DOHH2 (cell line): ENCODE measurements at regions not wholly inside any gene's neighbourhood (a gene's known extent, or its start where the extent isn't known, plus 50 kb on each side); places are given as distances from the start of the nearest gene placed in this dataset.

Experiments
- H3F3A ChIP-seq: fragments of 200-600 bp; sonication (generic), shearing (Covaris generic); 2 replicates; pipeline ENCODE4 v1.6.0; 2016; ENCODE audit warnings: antibody characterized with exemption, mild to moderate bottlenecking; ENCODE audit not compliant: control insufficient read depth, insufficient read depth
- H3K27ac ChIP-seq: fragments of 200-600 bp; sonication (generic); 2 replicates; pipeline ENCODE4 v1.5.1; 2014; ENCODE audit warnings: low read depth, mild to moderate bottlenecking, low read length, moderate library complexity
- H3K27me3 ChIP-seq: fragments of 200-600 bp; sonication (generic); 2 replicates; pipeline ENCODE4 v1.6.1; 2014; ENCODE audit warnings: mild to moderate bottlenecking, low read length, mixed read lengths; ENCODE audit not compliant: control insufficient read depth
- H3K36me3 ChIP-seq: fragments of 200-600 bp; sonication (generic); 2 replicates; pipeline ENCODE4 v1.6.1; 2014; ENCODE audit warnings: mild to moderate bottlenecking, low read length, moderate library complexity, mixed read lengths; ENCODE audit not compliant: control insufficient read depth
- H3K4me1 ChIP-seq: fragments of 200-600 bp; sonication (generic); 2 replicates; pipeline ENCODE4 v1.6.1; 2014; ENCODE audit warnings: mild to moderate bottlenecking, low read length, mixed read lengths; ENCODE audit not compliant: control insufficient read depth
- H3K4me2 ChIP-seq: fragments of 200-600 bp; sonication (generic); 2 replicates; pipeline ENCODE4 v1.6.0; 2014; ENCODE audit warnings: mild to moderate bottlenecking, low read length, moderate library complexity
- H3K4me3 ChIP-seq: fragments of 200-600 bp; sonication (generic); 2 replicates; pipeline ENCODE4 v1.5.1; 2014; ENCODE audit warnings: mild to moderate bottlenecking, low read length, mixed read lengths
- H3K79me2 ChIP-seq: fragments of 200-600 bp; sonication (generic); 2 replicates; pipeline ENCODE4 v1.6.1; 2014; ENCODE audit warnings: mild to moderate bottlenecking, low read length, mixed read lengths; ENCODE audit not compliant: control insufficient read depth
- H3K9me2 ChIP-seq: fragments of 200-600 bp; sonication (generic); replicated peaks from 2 replicates; pipeline ENCODE4 v1.6.1; 2014; ENCODE audit warnings: mild to moderate bottlenecking, low read length, mixed read lengths; ENCODE audit not compliant: control insufficient read depth
- H3K9me3 ChIP-seq: fragments of 200-600 bp; sonication (generic); 2 replicates; pipeline ENCODE4 v1.6.1; 2014; ENCODE audit warnings: antibody characterized with exemption, low read length, mixed read lengths; ENCODE audit not compliant: control insufficient read depth, insufficient read depth
- H4K20me1 ChIP-seq: fragments of 200-600 bp; sonication (generic); 2 replicates; pipeline ENCODE4 v1.6.0; 2014; ENCODE audit warnings: low read depth, mild to moderate bottlenecking, antibody characterized with exemption, low read length, moderate library complexity; ENCODE audit not compliant: control insufficient read depth, insufficient read depth
- EZH2phosphoT487 ChIP-seq: fragments of 200-600 bp; sonication (generic); IDR thresholded peaks from 2 replicates; pipeline ENCODE4 v1.6.1; 2017; ENCODE audit warnings: borderline replicate concordance, mild to moderate bottlenecking, antibody characterized with exemption, low read length, moderate library complexity, mixed read lengths
- TF ChIP-seq, protein P1 (sequence below): fragments of 200-600 bp; sonication (generic); IDR thresholded peaks from one replicate; pipeline ENCODE4 v1.5.1; 2014; ENCODE audit warnings: antibody characterized with exemption, mild to moderate bottlenecking, low read depth, low read length; ENCODE audit not compliant: poor library complexity, severe bottlenecking

DNA sequence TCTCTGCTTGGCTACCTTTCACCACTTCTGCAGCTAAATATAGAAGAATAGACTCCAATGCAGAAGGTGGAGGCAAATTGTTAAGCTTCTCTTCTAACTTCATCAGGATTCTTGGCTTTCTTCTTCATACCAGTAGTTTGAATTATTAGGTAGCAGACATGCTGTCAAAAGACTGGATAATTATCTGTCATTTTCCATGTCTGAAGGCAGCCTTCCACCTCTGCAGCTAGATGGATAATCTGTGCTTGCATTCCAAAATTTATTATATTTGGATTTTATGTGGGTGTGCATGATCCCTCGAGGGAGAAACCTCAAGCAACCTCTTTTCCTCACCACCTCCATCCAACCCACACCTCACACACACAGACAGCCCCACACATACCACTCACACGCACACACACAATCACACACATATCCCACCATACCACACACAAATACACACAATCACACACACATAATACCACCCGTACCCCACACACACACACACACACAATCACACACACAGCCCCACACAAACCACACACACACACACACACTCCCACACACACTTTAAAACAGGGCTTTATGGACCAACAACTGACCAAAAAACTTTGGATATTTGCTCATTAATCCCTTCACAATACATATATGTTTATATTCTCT is 145.0 kb downstream of the C7orf25 start:
- Histone ChIP-seq H3K4me2 (no peak overlapping the region), H3F3A (no peaks in the 10 kb centered on the region)
- no peak for TF ChIP-seq EZH2phosphoT487

DNA sequence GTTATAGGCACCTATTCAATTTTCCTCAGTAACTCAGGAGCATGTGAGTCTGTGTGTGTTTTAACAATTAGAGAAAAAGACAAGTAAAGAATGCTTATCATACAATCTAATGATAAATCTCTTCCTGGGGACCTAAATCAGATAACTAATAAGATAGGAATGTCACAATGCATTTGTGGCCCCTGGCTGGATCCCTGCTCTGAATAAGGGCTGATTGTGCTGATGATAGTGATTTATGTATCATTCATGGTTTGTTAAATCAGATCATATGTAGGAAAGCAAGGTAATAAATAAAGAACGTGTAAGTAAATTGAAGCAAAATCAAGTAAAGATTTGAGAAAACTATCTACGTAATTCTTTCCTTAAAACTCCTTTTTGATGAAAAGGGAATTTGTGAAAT is 145.9 kb downstream of the C7orf25 start:
- no peak for TF ChIP-seq EZH2phosphoT487
- TF ChIP-seq, protein P1, sequence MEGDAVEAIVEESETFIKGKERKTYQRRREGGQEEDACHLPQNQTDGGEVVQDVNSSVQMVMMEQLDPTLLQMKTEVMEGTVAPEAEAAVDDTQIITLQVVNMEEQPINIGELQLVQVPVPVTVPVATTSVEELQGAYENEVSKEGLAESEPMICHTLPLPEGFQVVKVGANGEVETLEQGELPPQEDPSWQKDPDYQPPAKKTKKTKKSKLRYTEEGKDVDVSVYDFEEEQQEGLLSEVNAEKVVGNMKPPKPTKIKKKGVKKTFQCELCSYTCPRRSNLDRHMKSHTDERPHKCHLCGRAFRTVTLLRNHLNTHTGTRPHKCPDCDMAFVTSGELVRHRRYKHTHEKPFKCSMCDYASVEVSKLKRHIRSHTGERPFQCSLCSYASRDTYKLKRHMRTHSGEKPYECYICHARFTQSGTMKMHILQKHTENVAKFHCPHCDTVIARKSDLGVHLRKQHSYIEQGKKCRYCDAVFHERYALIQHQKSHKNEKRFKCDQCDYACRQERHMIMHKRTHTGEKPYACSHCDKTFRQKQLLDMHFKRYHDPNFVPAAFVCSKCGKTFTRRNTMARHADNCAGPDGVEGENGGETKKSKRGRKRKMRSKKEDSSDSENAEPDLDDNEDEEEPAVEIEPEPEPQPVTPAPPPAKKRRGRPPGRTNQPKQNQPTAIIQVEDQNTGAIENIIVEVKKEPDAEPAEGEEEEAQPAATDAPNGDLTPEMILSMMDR, result no peak
- Histone ChIP-seq H3F3A (no peaks in the 10 kb centered on the region), H3K4me2 (no peak overlapping the region), H3K27me3 (no peaks in the 10 kb centered on the region), H3K4me3 (no peak overlapping the region), H3K9me3 (no peaks in the 10 kb centered on the region), H3K27ac (no peak overlapping the region), H3K4me1 (no peaks in the 10 kb centered on the region), H4K20me1 (no peaks in the 10 kb centered on the region), H3K79me2 (no peaks in the 10 kb centered on the region), H3K9me2 (no peaks in the 10 kb centered on the region; the same call in 1 of the 2 replicates), H3K36me3 (no peaks in the 10 kb centered on the region)

More for the DNA sequence above, 145.0 kb downstream of the C7orf25 start:
- H3K4me1 ChIP-seq, result no peaks in the 10 kb centered on the region
- no peaks in the 10 kb centered on the region; the same call in 1 of the 2 replicates for H3K9me2 ChIP-seq
- H4K20me1 ChIP-seq, result no peaks in the 10 kb centered on the region
- H3K79me2 ChIP-seq, result no peaks in the 10 kb centered on the region
- no peak overlapping the region for H3K27ac ChIP-seq
- H3K27me3 ChIP-seq, result no peaks in the 10 kb centered on the region
- no peaks in the 10 kb centered on the region for H3K36me3 ChIP-seq
- no peaks in the 10 kb centered on the region for H3K9me3 ChIP-seq
- no peak overlapping the region for H3K4me3 ChIP-seq

DNA sequence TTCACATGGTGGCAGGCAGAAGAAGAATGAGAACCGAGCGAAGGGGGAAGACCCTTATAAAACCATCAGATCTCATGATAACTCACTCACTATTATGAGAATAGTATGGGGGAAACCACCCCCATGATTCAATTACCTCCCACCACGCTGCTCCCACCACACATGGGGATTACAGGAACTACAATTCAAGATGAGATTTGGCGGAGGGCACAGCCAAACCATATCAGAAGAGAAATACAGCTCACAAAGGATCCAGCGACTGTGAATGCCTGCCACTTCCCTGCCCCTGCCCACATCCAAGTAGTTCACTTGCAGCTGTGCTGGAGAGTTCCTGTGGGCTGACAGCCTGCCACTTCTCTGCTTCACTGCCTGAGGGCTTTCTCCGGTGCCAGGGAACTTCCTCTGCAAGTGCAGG is 148.7 kb downstream of the C7orf25 start:
- Histone ChIP-seq H4K20me1 (no peaks in the 10 kb centered on the region), H3F3A (no peaks in the 10 kb centered on the region), H3K79me2 (no peaks in the 10 kb centered on the region), H3K9me2 (no peaks in the 10 kb centered on the region), H3K4me2 (no peak overlapping the region), H3K4me1 (no peaks in the 10 kb centered on the region), H3K4me3 (no peak overlapping the region), H3K36me3 (no peaks in the 10 kb centered on the region), H3K27me3 (no peaks in the 10 kb centered on the region), H3K27ac (no peak overlapping the region), H3K9me3 (no peaks in the 10 kb centered on the region)
- TF ChIP-seq, protein P1, result no peak
- TF ChIP-seq EZH2phosphoT487, result no peak

DNA sequence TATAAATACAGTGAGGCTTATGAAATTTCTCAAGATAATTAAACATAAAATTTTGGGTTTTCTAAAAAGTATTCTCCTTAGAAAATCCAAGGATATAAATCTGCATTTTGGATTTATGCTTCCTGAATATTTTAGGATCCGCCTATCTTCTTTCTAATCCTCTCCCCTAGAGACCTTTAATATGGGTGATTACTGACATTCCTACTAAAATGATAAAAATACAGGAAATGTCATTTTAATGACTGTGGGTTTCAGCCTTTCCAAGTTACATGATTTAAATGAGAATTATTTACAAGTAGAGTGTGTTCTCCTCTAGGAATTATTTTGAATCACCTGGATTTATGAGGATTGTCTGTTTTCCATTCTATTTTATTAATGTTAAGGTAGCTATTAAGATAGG is 150.4 kb downstream of the C7orf25 start:
- H3K27ac ChIP-seq, result no peak overlapping the region
- no peaks in the 10 kb centered on the region for H4K20me1 ChIP-seq
- H3K9me3 ChIP-seq, result no peaks in the 10 kb centered on the region
- H3K4me2 ChIP-seq, result no peak overlapping the region
- no peaks in the 10 kb centered on the region for H3K9me2 ChIP-seq
- H3K4me1 ChIP-seq, result no peaks in the 10 kb centered on the region
- no peak for TF ChIP-seq EZH2phosphoT487
- TF ChIP-seq, protein P1, result no peak
- H3K4me3 ChIP-seq, result no peak overlapping the region
- H3K36me3 ChIP-seq, result no peaks in the 10 kb centered on the region
- H3K79me2 ChIP-seq, result no peaks in the 10 kb centered on the region
- H3F3A ChIP-seq, result no peaks in the 10 kb centered on the region
- no peaks in the 10 kb centered on the region for H3K27me3 ChIP-seq
